Dedifferentiated amniotic fluid mesenchymal stem cell (primary cell): ENCODE measurements at regions not wholly inside any gene's neighbourhood (a gene's known extent, or its start where the extent isn't known, plus 50 kb on each side); places are given as distances from the start of the nearest gene placed in this dataset.

Experiments used
- DNase-seq: peaks from one replicate; pipeline ENCODE4 v3.0.0-alpha.2; 2016; ENCODE audit errors: extremely low spot score

DNA sequence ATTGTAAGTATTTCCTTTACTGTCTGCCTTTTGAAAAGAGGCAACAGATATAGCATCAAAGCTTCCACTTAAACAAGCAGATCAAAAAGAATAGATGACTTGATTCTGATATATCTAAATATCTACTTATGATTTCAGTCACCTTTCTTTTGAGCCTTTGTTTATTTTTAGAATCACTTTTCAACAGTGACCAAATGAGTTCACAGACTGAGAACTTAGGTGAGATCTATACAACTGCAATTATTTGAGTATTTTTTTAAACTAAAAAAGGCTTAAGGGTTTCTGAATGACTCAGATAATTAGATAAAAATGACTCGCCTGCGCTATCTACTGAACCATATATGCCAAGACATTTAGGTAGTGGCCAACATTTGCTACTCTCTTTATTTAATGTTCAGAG lies 166.7 kb upstream of the KCNIP4 start:
- no peak for DNase-seq

DNA sequence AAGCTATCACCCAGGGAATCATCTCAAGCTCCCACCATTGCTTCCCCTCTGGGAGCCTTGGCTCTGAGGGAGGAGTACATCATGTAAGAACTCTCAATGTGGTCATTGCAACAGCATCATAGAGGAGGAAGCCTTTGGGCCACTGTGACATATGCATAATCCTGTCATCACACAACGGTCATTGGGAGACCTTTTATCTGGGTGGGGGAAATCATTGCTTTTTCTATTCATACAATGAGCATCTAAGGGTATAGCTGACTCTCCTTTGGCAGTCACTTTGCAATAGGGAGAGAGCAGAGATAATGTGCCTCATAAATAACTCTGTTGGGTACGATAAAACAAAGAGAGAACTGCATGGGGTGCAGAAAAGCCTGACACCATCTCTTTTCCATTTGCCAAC lies 155.2 kb upstream of the KCNIP4 start:
- no peak for DNase-seq

DNA sequence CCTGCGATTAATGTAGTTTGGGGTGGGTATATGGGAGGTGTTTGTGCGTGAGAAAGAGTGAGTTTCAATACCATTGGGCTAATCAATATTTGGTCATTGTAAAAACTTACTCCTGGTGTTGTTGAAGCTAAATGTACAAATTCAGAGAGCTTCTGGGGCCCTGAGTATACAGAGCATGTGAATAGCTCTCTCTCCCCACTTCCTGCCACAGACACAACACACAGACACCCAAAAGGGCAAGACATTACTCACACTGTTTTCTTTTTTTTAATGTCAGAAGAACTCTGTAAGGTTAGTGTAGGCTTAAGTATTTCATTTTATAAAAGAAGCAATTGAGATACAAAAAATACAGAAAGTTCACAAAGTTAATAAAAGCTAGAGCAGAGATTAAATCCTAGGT lies 151.3 kb upstream of the KCNIP4 start:
- peak; percentile 25 for DNase-seq

DNA sequence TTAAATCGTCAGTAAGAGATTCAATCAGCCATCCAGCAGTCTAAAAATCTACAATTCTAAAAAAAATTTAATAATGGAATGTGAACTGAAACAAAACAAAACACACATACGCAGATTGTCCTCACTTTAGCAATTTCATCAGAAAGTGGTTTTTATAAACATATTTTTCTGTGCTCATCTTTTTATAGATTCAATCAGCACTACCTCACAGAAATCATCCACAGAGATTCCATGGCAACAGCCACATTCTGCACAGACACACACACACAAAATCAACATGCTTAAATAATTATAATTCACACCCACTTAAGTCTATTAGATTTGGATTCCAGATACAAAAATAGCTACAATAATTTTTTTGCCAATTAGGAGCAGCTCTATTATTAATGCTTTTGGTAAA lies 149.0 kb upstream of the KCNIP4 start:
- DNase-seq = no peak

DNA sequence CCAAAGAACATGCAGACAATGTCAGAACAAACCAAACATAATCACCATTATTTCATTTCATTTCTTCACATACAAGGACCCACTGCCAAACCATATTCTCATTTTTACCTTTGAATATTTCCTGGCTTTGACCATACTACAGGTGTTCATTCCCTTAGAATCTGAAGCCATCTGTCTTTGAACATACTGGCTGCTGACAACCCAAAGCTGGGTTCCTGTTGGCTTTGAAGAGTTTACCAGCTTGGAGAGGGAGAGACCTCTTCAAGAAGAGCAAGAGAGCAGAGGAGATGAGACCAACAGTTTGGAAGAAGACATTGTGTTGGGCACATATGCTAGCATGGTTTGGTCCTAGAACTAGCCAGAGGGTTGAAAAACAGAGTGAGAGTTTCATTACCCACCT lies 145.6 kb upstream of the KCNIP4 start:
- DNase-seq = no peak

GRCh38 chr4:22093126-22093525 lies 144.6 kb upstream of the KCNIP4 start:
- DNase-seq = no peak

- no peak for DNase-seq
Measured at GRCh38 chr4:22091906-22092305, 143.3 kb upstream of the KCNIP4 start.

DNA sequence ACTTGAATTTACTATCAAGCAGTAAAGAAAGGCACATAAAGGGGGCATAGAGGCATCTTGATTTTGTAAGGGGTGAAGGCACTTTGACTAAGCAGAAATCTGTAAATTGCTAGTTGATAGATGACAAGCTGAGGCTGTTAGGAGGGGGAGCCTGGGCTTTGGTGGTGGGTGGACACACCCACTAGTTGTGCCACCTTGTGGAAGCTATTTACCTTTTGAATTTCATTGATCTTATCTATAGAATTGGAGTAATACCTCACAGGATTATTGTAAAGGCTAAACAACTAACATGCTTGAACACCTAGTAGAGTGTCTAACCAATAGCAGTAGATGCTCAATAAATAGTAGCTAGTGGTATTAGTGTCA lies 142.8 kb upstream of the KCNIP4 start:
- no peak for DNase-seq

DNA sequence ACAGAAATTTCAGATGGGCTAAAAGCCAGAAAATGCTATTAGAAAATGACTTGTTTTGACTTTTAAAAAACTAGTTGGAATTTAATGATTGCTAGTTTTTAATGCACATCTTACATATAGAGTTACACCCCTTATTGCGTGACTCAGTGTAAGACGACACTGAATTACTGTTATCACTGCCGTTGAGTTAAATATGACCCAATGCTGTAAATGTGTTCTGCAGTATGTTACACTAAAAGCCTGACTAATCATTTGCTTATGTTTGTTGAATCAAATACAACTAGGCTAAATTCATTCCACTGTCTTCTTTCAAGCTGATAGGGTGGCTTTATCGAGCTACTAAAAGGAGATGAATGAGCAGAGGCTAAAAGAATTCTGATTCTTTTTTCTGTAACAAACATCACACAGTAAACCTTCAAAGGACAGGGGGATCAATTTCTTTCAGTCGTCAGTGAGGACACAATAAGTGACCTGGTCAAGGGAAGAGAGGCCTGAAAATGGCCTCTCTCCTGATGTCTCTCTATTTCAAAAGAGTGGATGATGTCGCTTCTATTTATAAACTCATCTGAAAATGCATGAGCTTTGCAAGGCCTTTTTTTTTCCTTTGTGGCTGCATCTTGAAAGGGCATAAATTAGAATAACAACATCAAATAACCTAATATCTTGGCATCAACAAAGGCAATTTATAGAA lies 142.2 kb upstream of the KCNIP4 start:
- peak; percentile 71 for DNase-seq

DNA sequence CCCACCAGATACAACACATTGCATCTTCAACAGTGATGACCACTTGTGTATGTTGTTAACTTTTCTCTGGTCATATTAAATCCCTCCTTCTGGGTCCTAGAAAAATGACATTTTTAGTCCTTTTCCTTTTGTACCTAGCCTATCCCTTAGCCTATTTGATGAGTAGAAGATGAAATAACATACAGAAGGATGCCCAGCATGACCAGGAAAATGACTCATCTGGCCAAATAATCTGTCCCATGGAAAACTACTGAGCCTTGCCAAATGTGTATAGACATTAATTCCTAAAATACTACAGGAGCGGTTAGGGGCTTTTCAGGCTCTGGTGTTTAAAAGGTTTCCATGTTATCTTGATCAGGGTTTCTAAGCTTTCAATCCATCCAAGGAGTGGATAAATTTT lies 129.0 kb upstream of the KCNIP4 start:
- no peak for DNase-seq

DNA sequence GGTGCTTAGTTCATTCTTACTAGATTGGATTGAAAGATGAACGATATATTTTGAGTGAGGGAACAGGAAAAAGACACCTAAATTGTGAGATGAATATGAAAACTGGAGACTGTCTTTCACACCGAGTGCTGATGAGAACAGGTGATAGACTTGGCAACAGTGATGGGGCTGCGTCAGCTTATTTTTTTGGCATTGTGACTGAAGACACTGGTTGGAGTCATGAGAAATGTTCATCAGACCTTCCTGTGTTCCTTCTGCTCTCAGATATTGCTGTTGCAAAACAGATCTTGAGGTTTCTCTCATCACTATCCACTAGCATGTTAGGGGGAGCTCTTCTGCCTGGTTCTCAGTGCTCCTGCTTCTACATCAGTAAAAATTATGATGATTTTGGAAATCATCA lies 124.2 kb upstream of the KCNIP4 start:
- no peak for DNase-seq

DNA sequence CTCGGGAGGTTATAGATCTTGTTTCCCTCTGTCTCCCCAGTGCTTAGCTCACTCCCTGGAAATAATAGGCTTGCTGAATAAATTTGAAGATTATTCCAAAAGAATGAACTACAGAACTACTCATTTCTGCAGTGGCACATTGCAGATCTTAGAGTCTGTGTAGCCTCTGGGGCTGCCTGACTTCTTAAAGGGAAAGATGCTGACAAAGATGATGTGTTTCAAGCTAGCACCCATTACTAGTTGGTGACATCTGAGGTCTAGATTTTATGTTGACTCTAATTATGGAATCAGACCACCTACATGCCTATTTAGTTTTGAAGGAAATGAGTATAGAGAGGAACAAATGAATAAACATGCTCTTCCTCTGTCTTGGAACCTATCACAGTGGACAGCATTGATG lies 123.7 kb upstream of the KCNIP4 start:
- DNase-seq = no peak

DNA sequence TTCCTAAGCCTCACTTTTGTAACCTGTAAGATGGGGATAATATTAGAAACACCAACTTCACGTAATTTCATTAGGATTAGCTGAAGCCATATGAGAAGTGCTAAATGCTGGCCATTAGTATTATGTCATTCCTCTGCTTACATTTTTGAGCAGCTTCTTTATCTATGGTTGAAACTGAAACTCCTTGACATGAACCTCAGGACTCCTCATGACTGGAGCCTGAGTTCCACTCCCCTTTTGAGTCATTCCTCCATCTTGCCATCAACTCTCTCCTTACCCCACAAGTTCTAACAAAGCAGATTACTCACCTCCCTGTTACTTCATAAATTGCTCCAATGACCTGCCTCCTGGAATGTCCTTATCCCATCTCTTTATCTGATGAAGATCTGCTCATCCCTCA lies 123.2 kb upstream of the KCNIP4 start:
- DNase-seq = no peak

GRCh38 chr4:22070256-22070655 lies 121.7 kb upstream of the KCNIP4 start:
- DNase-seq = no peak

GRCh38 chr4:22063613-22064012 lies 115.0 kb upstream of the KCNIP4 start:
- no peak for DNase-seq

DNA sequence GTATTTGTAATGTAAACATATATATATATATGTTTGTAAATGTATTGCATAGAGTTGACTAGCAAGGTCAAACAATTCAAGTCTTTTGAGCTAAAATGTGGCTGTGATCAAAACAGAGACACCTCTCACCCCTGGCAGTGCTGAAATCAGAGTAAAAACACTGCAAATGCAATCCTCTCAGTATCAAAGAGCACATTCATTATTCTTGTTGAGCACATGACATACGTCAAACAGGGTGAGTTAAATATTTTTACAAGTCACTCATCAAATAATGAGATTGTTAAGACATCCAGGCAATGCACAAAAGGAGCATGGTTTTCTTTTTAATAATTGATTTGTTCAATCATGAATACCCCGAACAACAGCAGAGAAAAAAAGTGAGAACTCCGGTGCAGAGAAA lies 114.1 kb upstream of the KCNIP4 start:
- no peak for DNase-seq

GRCh38 chr4:22055954-22056353 lies 107.4 kb upstream of the KCNIP4 start:
- DNase-seq = no peak

- DNase-seq = no peak
Measured at GRCh38 chr4:22052076-22052475, 103.5 kb upstream of the KCNIP4 start.

DNA sequence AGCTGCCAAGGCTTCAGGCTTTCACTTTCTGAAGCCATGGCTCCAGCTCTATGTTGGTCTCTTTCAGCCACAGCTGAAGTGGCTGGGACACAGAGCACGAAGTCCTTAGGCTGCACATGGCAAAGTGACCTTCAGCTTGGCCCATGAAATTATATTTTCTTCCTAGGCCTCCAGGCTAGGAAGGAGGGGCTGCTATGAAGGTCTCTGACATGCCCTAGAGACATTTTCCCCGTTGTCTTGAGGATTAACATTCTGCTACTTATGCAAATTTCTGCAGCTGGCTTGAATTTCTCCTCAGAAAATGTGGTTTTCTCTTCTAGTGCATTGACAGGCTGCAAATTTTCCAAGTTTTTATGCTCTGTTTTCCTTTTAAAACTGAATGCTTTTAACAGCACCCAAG lies 99.8 kb upstream of the KCNIP4 start:
- DNase-seq = no peak

GRCh38 chr4:22047793-22048192 lies 99.2 kb upstream of the KCNIP4 start:
- DNase-seq = no peak

DNA sequence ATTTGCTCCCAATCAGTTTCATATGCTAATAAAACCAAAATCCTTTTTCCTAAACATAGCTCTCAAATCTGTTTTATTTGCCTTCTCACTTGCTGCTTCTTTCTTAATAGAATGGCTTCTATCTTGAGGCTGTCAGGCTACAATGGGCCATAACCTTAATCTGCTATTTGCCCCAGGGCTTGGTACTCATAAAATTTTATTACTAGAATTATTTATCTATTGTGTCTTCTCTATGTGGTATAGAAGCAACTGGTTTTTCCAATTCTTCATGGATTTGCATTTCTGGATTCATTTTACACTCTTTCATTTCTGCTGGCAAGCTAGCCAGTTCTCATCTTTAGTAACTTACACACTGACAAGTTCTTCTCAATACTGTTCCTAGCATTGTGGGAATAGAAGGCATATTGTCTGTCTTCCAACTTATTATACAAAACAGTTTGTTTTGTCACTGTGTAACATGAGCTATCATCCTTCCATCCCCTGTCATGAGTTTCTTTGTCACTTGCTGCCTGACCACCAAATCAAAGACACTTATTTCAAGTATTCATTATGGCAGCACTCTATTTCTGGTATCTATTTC lies 96.6 kb upstream of the KCNIP4 start:
- DNase-seq = no peak

DNA sequence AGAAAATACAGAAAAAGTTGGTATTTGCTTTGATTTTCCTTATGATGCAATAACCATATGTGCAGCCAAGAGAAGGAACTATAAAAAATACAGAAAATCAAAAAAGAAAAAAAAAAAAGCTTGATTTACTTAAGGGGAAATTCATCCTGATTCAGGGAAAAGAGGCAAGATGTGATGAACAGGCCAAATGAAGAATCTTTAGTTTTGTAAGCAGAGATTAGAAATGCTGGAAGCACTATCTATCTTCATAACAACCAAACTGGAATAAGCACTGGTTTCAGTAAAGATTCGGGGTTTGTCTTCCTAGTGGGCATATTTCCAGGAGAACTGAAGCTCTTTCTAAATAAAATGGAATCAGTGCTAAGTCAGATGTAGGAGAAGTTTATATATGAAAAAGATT lies 82.9 kb upstream of the KCNIP4 start:
- no peak for DNase-seq

- no peak for DNase-seq
Measured at GRCh38 chr4:22030881-22031280, 82.3 kb upstream of the KCNIP4 start.

GRCh38 chr4:22030307-22030706 lies 81.7 kb upstream of the KCNIP4 start:
- DNase-seq = no peak
